CMK (cell line): ENCODE measurements at regions not wholly inside any gene's neighbourhood (a gene's known extent, or its start where the extent isn't known, plus 50 kb on each side); places are given as distances from the start of the nearest gene placed in this dataset.
"Not testable (repeated sequence)": the region's sequence is repeated elsewhere in the genome, so short reads cannot be mapped to it uniquely, and the experiment has no call there.

Experiments
- DNase-seq: peaks from one replicate; pipeline ENCODE4 v3.0.0-alpha.2; 2010; ENCODE audit warnings: low read depth

- not testable (repeated sequence) for DNase-seq
Observed at GRCh38 chr22:47405222-47405621, 642.8 kb downstream of the TBC1D22A start.

GRCh38 chr22:47402876-47403525, 640.6 kb downstream of the TBC1D22A start:
- DNase-seq, result no peak

- DNase-seq, result no peak
Observed at GRCh38 chr22:47401976-47402770, 639.7 kb downstream of the TBC1D22A start.

GRCh38 chr22:47401592-47401898, 639.1 kb downstream of the TBC1D22A start:
- DNase-seq, result no peak

- DNase-seq, result no peak
Observed at GRCh38 chr22:47400701-47401591, 638.5 kb downstream of the TBC1D22A start.

GRCh38 chr22:47400131-47400530, 637.7 kb downstream of the TBC1D22A start:
- DNase-seq, result not testable (repeated sequence)

- DNase-seq, result no peak
Observed at GRCh38 chr22:47398921-47399790, 636.7 kb downstream of the TBC1D22A start.

GRCh38 chr22:47398491-47398890, 636.0 kb downstream of the TBC1D22A start:
- no peak for DNase-seq

GRCh38 chr22:47397673-47398072, 635.2 kb downstream of the TBC1D22A start:
- no peak for DNase-seq

- DNase-seq, result no peak
Observed at GRCh38 chr22:47396515-47396914, 634.1 kb downstream of the TBC1D22A start.

- no peak for DNase-seq
Observed at GRCh38 chr22:47396105-47396504, 633.7 kb downstream of the TBC1D22A start.

- no peak for DNase-seq
Observed at GRCh38 chr22:47395481-47395880, 633.0 kb downstream of the TBC1D22A start.

- no peak for DNase-seq
Observed at GRCh38 chr22:47394504-47395440, 632.3 kb downstream of the TBC1D22A start.

GRCh38 chr22:47393191-47393590, 630.7 kb downstream of the TBC1D22A start:
- no peak for DNase-seq

- DNase-seq, result no peak
Observed at GRCh38 chr22:47392729-47393128, 630.3 kb downstream of the TBC1D22A start.

- no peak for DNase-seq
Observed at GRCh38 chr22:47392054-47392347, 629.6 kb downstream of the TBC1D22A start.

- no peak for DNase-seq
Observed at GRCh38 chr22:47391169-47392053, 629.0 kb downstream of the TBC1D22A start.

GRCh38 chr22:47390026-47390970, 627.8 kb downstream of the TBC1D22A start:
- no peak for DNase-seq

- DNase-seq, result no peak
Observed at GRCh38 chr22:47389201-47389600, 626.8 kb downstream of the TBC1D22A start.
